Inferior parietal cortex (tissue), 1 donor: ENCODE measurements at regions not wholly inside any gene's neighbourhood (a gene's known extent, or its start where the extent isn't known, plus 50 kb on each side); places are given as distances from the start of the nearest gene placed in this dataset.
"Not testable (repeated sequence)": the region's sequence is repeated elsewhere in the genome, so short reads cannot be mapped to it uniquely, and the experiment has no call there.

Experiments
- DNase-seq: peaks from one replicate; pipeline ENCODE4 v3.0.0-alpha.2; 2016; ENCODE audit errors: extremely low spot score

DNA sequence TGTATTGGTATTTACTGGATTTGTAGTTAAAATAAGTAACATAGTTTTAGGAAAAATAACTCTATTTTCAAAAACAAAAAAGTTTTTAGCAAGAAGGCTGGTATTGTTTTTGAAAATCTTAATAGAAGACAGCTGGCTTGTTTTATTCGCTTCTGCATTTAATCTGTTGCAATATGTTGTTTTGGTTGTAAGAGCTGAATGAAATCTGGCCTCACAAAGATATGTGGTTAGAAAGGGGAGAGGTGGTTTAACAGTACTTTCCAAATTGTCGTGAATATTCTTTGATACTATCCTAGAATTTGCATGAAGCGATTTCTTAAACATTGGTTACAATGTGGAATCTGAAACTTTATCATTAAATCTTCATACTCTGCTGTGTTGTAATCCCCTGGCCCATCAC is 355.9 kb upstream of the FZD8 start:
- DNase-seq: no peak

DNA sequence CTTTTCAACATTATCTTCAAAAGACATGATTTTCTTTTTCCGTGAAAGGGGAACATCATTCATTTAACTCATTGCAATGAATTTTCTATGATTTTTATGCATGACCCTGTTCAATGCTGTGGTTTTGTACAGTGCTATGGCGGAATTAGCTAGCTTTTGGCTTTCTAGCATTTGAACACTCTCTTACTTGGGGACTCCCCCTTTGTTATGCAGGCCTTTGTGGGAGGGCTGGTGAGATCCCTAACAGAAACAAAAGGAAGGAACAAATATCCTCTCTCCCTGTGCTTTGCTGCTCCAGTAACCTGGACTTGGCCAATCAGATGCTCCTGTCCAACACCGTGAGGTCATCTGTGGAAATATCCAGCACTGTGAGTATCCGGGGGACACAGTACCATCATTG is 353.4 kb upstream of the FZD8 start:
- DNase-seq: no peak

DNA sequence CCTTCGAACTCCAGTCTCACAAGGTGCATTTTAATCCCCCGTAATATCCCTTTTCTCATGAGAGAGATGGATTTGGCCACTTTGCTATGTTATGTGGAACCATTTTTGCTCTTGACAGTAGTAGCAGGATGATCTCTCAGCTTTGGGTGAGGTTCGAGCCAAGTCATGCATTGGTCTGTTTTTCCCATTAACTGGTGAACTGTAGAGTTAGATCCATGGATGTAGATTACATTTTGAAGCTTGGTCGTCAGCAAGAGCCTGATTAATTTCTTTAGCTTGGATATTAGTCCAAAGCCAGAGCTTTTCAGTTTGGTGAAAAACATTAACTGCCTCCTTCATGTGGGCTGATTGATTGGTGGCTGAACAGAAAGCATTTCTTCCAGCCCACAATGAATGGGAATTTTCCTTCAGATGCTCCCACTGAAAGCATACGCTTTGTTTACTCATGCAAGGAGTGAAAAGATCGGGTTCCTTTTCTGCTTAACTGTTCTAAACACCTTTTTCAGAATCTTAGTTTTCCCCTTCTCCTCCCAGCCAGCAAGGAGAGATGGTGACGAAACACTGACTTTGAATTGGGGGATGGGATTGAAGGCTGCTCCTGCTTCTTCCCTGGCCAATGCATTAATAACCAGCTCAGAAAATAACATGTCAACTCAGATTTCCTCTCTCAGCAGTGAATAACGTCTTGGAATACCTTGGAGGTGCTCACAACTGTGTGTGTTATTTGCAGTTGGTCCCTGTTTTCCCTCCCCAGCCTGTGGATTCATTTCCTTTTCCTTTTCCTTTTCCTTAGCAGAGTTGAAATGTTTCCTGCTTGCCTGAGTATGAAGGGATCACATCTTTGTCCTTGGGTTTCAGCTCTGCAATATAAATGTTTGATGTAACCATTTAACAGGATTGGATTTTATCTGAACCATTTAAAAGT is 351.8 kb upstream of the FZD8 start:
- no peak for DNase-seq

- no peak for DNase-seq
Measured at GRCh38 chr10:35992107-35992506, 350.0 kb upstream of the FZD8 start.

- DNase-seq: no peak
Measured at GRCh38 chr10:35986756-35987502, 344.8 kb upstream of the FZD8 start.

DNA sequence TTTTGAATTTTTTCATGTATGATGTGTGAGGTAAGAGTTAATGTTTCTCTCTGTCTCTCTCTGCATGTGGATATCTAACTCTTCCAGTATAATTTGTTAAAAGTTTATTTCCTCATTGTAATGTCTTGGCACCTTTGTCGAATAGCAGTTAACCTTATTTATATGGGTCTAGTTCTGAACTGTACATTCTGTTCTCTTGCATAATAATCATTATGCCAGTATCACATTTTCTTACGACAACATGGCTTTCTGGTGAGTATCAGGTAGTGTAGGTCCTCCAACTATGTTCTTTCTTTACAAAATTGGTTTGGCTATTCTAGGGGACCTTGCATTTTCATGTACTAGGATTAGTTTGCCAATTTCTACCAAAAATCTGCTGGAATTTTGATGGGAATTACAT is 337.0 kb upstream of the FZD8 start:
- no peak for DNase-seq

- not testable (repeated sequence) for DNase-seq
Measured at GRCh38 chr10:35973912-35974591, 332.0 kb upstream of the FZD8 start.

DNA sequence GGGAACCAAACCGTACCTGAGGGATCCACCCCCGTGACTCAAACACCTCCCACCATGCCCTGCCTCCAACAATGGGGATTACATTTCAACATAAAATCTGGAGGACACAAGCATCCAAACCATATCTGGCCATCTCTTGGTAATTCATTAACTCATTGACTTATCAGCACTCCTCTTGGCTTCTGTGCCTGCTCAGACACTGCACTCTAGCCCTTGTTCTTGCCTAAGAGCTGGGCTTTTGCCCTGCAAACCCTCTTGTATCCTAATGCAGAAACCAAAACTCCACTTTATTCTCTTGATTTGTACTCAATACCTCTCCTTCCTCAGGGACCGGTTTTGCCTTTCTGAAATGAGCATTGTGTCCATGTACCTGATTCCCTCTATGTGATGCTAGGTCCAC is 330.2 kb upstream of the FZD8 start:
- DNase-seq: no peak

GRCh38 chr10:35971397-35971796 is 329.3 kb upstream of the FZD8 start:
- no peak for DNase-seq

GRCh38 chr10:35963685-35964084 is 321.6 kb upstream of the FZD8 start:
- no peak for DNase-seq

DNA sequence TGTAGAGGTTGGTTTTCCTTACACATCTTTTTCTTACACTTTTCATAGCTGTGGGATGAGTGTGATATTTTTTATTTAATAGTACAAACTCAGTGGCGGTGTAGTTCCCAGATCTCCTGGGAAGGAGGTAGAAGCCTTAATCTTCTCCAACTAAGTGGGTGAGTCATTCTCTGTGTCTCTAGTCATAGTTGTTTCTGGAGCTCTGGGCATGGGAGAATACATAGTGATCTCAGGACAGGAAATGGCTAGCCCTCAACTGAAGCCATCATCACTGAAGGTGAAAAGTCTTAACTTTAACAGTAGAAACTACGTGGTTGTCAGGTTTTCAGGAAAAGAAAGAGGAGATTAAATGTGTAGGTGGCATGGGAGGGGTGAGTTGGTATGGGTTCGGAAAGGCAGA is 319.4 kb upstream of the FZD8 start:
- no peak for DNase-seq

- no peak for DNase-seq
Measured at GRCh38 chr10:35959252-35959651, 317.2 kb upstream of the FZD8 start.

DNA sequence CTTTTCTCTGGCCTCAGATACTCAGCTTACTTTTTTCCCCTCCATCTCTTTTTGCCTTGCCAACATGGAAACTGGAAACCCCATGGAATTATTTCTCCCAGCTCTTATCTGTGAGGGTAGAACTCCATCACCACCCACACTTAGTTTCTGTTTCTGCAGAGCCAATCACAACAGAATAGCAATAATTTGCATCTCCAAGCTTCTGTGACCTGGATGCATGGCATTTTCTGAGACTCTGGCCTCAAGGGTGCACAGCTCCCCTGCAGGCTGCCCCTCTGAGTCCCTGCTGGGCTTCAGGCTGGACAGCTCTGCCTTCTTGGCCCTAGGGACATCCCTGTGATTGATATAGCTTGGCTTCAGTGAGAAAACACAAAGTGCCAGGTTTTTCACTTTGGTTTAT is 316.5 kb upstream of the FZD8 start:
- DNase-seq: not testable (repeated sequence)

DNA sequence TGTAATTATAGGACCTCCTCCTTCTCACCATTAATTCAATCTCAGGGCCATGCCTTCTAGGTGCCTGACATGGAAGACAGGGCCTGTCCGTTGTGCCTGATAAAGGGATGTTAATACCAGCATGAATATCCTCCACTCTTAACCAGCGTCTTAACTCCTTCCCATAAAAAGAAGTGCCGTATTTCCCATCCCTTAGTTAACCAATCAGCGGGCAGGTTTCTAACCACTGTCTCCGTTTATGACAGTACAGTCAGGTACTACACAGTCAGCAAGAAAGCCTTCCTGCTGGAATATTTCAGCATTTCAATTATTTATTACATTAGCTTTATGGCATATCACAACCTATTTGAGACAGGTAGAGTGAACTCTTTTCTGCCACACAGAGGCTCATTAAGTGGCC is 308.6 kb upstream of the FZD8 start:
- DNase-seq: no peak

- DNase-seq: no peak
Measured at GRCh38 chr10:35950226-35950625, 308.1 kb upstream of the FZD8 start.

DNA sequence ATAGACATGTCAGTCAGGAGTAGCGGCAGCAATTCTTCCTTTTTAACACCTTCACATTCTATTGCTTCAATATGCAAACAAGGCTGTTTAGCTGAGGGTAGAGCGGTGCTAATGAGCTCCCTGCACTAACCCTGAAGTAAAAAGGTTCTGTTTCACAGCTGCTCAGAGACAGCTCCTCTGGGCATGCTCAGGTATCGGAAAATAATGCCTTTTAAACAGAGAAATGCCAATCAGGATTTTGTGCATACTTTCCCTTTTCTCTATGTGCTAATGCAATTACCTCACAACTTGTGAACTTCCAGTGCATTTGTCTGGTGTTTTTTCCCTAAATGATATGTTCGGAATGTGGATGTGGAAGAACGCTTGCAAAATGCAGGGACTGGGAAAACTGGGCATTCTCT is 307.7 kb upstream of the FZD8 start:
- no peak for DNase-seq

DNA sequence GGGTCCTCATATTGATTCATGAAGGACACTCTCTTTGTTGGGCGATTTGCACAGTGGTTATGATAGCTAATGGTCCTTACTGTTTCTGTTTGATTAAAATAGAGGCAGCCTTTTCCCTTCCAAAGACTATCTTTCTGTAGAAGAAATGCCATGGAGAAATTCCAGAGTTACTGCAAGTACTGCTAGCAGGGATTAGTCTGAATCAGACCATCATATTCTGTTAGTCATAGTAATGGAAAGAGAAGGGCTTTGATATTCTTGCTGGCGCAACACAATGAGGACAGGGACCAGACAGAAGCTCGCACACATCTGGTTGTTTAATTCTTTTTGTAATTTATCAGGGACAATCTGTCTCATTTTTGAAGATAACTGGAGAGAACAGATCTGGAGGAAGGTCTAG is 304.5 kb upstream of the FZD8 start:
- no peak for DNase-seq

DNA sequence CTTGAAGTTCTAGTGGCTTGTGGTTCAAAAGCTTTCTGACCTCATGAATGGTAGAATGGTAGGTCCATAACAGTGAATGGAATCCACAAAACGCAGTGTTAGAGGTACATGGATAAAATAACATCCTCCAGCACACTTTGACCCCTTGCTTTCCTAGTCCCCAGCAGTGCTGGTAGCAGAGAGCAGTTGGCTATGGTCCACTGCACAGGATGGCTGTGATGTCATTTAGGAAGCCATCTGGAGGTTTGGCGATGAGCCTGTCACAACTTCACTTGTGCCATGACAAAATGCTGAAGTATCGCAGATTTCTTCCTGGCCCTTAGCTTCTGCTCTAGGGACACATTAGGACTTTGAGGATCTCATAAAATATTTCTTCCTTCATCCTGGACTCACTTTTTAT is 300.0 kb upstream of the FZD8 start:
- DNase-seq: no peak

DNA sequence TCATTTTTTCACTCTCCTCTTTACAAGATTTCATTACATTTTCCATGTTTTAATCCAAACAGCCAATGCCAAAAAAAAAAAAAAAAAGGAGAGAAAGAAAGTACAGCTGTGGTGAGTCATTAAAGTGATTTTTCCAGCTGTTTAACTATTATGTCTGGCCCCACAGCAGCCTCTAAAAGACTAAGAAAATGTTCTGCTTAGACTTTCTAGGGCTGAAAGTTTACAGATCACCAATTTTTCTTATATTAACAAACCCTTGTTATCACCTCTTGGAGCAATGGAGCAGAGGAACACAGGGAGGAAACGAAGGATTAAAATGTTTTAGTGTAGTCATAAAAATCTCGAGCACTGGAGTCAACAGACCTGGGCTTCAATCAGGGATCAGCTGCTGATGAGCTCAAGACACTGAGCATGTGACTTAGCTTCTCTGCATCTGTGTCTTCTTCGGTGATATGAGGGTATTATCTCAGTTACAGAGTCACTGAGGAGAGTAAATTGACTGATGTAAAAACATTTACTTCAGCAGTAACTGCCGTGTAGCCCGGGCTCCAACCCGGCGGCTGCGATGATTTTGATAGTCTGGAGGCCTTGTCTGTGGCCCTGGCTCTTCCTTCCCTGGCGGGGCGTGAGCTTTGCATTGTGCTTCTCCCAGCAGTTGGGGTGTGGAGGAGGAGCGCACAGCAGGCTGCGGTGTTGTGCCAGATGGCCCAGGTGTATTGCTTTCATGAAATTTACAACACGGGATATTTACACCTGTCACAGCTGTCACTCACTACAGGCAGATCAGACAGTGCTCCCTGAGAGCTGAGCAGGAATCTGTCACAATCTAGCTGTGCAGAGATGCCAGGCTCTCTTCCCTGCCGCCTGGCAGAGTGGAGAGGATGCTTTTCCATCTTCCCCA is 298.3 kb upstream of the FZD8 start:
- DNase-seq: no peak

- DNase-seq: no peak
Measured at GRCh38 chr10:35938160-35938559, 296.1 kb upstream of the FZD8 start.

DNA sequence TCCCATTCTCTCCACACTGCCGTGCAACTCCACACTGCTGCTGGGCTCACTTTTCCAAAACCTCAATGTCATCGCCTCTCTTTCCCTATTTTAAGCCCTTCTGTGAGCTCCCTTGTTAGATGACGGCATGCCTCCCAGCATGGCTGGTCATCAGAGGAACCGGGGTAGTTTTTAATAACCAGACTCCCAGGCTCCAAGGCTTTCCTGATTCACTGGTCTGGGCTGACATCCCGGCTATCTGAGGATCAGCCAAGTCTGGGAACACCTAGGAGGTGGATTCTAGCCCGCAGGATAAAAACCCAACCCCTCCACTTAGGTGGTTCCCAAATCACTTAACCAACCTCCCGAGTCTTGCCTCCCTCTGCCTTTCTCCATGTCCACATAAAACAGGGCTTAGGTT is 295.4 kb upstream of the FZD8 start:
- DNase-seq: no peak

- no peak for DNase-seq
Measured at GRCh38 chr10:35934642-35934995, 292.5 kb upstream of the FZD8 start.
